ENCODE measurements at regions not wholly inside any gene's neighbourhood (a gene's known extent, or its start where the extent isn't known, plus 50 kb on each side); places are given as distances from the start of the nearest gene placed in this dataset.

- TF ChIP-seq EZH2 (IDR thresholded peaks at IDR 0.05; ENCODE audit: low read depth) (no peak), CTCF (conservative IDR thresholded peaks at IDR 0.05) (no peak)
These were observed 719.3 kb downstream of the PLCL1 start for GRCh38 chr2:198523710-198524109.

All from PC-9 (cell line).